DOHH2 (cell line): ENCODE measurements at regions not wholly inside any gene's neighbourhood (a gene's known extent, or its start where the extent isn't known, plus 50 kb on each side); places are given as distances from the start of the nearest gene placed in this dataset.

Source experiments
- CTCF ChIP-seq: fragments of 200-600 bp; sonication (generic); IDR thresholded peaks from one replicate; pipeline ENCODE4 v1.5.1; 2014; ENCODE audit warnings: antibody characterized with exemption, mild to moderate bottlenecking, low read depth, low read length; ENCODE audit not compliant: poor library complexity, severe bottlenecking
- EZH2phosphoT487 ChIP-seq: fragments of 200-600 bp; sonication (generic); IDR thresholded peaks from 2 replicates; pipeline ENCODE4 v1.6.1; 2017; ENCODE audit warnings: borderline replicate concordance, mild to moderate bottlenecking, antibody characterized with exemption, low read length, moderate library complexity, mixed read lengths

DNA sequence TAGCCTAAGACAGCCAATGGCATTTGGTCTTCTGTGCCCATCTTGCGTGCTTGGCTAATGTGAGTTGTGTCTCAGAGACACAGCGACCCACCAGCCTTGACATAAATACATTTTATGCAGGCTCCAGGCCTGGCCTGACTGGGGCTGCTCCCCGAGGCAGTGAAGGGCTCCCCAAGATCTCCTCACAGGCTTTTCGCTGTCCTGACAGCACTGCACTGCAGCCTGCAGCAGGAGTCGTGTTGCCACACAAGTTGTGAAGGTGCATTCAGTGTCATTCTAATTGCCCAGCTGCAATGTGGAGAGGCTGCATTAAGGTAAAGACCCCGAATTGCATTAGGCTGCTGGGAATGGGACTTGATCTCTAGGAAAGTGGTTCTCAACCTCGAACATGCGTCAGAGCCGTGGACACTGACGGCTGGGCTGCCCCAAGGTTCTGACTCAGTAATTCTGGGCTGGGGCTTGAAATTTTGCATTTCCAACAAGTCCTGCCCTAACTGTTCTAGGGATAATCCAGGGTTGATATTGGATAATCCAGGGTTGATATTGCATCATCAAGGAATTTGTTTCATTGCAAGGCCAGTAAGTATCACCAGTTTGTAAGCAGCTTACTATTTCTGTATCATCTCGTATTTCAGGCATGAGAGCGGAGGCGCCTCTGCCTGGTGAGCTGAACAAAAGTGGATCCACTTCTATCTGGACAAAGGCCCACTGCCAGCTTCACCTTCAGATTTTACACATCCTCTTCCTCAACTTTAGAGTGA is 108.7 kb upstream of the INSIG1 start:
- TF ChIP-seq CTCF (no peak), EZH2phosphoT487 (no peak)
